HL-60 (cell line): ENCODE measurements at regions not wholly inside any gene's neighbourhood (a gene's known extent, or its start where the extent isn't known, plus 50 kb on each side); places are given as distances from the start of the nearest gene placed in this dataset.

Experiments used
- CTCF ChIP-seq: IDR thresholded peaks from one replicate; pipeline ENCODE4 v1.5.1; 2011; ENCODE audit warnings: low read length, control low read depth, inconsistent platforms; ENCODE audit not compliant: insufficient read depth
- GABPA ChIP-seq: IDR thresholded peaks from 2 replicates; pipeline ENCODE4 v1.6.1; 2012; ENCODE audit warnings: low read depth
- POLR2AphosphoS5 ChIP-seq: IDR thresholded peaks from 2 replicates; pipeline ENCODE4 v1.6.1; 2012; ENCODE audit warnings: low read depth
- REST ChIP-seq: IDR thresholded peaks from 2 replicates; pipeline ENCODE4 v1.6.1; 2012; ENCODE audit warnings: low read depth; ENCODE audit not compliant: insufficient replicate concordance
- SPI1 ChIP-seq: IDR thresholded peaks from 2 replicates; pipeline ENCODE4 v1.6.1; 2012; ENCODE audit warnings: low read depth, mild to moderate bottlenecking, borderline replicate concordance

GRCh38 chr2:52342458-52342857 lies 1310.5 kb upstream of the NRXN1 start:
- TF ChIP-seq CTCF (no peak), POLR2AphosphoS5 (no peak), REST (no peak), GABPA (no peak), SPI1 (no peak)
